ENCODE measurements at regions not wholly inside any gene's neighbourhood (a gene's known extent, or its start where the extent isn't known, plus 50 kb on each side); places are given as distances from the start of the nearest gene placed in this dataset.

DNA sequence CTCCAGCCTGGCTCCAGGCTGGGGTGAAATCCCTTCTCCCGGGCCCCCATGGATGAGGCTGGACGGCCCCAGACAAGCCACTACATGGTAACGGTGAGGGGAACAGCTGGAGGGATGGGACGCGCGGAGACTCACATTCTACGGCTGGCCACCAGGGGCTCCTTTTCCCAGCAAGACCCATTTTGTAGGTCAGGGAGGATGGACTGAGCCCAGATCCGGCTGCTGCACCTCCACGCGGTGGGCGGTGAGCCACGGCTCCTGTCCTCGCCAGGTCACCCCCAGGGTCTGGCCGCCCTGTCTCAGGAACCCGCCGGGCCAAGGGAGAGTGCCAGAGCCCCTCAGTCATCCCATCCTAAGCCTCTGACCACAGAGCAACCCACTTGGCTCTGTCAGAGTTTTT is 75.0 kb upstream of the ACTRT2 start:
- intact Hi-C loops (cut with micrococcal nuclease): no loop called here
- Mint-ChIP-seq H3K4me1 (ENCODE audit: low read depth) (no peaks in the 10 kb centered on the region), H3K9me3 (peaks cover 5% of the 10 kb centered on the region), H3K36me3 (ENCODE audit: low read depth) (no peaks in the 10 kb centered on the region), H3K27me3 (peaks cover 28% of the 10 kb centered on the region), H3K4me3 (no peak overlapping the region), H3K27ac (no peak overlapping the region)

DNA sequence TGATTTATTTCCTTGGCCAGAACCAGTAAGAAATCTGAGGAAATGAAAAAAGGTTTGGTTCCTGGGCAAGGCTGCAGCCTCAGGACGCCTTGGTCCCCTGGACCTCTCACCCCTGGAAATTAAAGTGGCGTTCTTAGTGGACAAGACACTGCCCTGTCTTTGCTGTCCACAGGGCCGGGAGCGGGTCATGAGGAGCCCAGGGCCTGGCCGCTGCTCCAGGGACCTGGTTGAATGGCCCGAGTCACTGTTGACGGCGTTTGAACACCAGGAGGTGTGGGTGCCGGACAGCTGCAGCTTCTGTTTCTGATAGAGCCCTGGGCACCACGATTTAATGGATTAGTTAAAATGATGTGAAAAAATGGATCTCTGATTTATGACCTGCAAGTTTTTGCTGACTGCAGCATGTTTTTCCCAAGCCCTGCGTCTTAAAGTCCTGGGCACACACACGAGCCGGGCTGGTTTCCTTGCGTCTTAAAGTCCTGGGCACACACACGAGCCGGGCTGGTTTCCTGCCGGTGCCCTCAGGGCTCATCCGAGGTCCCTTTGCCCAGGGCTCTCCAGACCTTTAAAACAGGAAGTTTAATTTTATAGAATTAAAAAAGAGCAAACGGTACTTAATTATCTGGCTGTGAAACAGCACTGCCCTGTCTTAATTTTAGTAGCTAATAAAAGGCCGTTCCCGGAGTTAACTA is 74.1 kb upstream of the ACTRT2 start:
- no peaks in the 10 kb centered on the region for H3K36me3 Mint-ChIP-seq (ENCODE audit: low read depth)
- H3K4me3 Mint-ChIP-seq: no peak overlapping the region
- no peaks in the 10 kb centered on the region for H3K9me3 Mint-ChIP-seq
- no peak overlapping the region for H3K27ac Mint-ChIP-seq
- H3K4me1 Mint-ChIP-seq (ENCODE audit: low read depth): peaks cover under 1% of the 10 kb centered on the region
- intact Hi-C loops (cut with micrococcal nuclease): no loop called here
- H3K27me3 Mint-ChIP-seq: peaks cover 33% of the 10 kb centered on the region

DNA sequence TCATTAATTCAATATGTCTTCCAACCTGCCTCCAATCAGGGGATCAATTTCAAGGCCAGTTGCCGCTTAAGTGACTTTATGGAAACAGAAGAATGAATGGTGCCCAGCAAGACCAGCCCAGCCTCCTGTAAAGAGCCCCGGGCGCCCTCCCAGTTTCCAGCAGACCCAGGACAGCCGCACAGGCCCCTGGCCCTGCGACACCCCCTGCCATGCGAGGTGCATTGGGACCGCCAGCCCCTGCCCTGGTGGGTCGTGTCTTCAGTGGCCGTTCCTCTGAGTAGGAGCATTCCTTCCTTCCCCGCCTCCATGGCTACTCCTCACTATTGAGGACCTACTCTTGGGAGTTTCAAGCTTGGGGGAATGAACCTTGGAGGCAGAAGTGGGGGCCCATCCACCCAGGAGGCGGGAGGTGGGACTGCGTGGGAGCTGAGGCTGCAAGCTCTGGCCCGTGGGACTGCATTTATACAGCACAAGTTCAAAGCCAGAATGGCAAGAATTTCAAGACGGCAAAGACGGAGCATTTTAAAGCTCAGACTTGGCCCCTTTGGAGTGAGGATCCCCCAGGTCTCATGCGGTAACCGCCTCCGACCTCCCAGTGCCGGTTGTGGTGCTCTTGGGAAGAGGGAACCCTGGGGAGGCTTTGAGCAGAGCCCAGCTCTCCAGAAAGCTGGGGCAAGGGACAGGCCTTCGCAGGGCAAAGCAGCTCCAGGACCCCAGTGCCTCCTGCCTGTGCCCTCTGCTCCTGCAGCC is 73.1 kb upstream of the ACTRT2 start:
- H3K27ac Mint-ChIP-seq: no peak overlapping the region
- peaks cover 36% of the 10 kb centered on the region for H3K27me3 Mint-ChIP-seq
- peaks cover 11% of the 10 kb centered on the region for H3K4me1 Mint-ChIP-seq (ENCODE audit: low read depth)
- peaks cover 9% of the 10 kb centered on the region for H3K9me3 Mint-ChIP-seq
- H3K4me3 Mint-ChIP-seq: no peak overlapping the region
- no peaks in the 10 kb centered on the region for H3K36me3 Mint-ChIP-seq (ENCODE audit: low read depth)
- intact Hi-C loops (cut with micrococcal nuclease): no loop called here

DNA sequence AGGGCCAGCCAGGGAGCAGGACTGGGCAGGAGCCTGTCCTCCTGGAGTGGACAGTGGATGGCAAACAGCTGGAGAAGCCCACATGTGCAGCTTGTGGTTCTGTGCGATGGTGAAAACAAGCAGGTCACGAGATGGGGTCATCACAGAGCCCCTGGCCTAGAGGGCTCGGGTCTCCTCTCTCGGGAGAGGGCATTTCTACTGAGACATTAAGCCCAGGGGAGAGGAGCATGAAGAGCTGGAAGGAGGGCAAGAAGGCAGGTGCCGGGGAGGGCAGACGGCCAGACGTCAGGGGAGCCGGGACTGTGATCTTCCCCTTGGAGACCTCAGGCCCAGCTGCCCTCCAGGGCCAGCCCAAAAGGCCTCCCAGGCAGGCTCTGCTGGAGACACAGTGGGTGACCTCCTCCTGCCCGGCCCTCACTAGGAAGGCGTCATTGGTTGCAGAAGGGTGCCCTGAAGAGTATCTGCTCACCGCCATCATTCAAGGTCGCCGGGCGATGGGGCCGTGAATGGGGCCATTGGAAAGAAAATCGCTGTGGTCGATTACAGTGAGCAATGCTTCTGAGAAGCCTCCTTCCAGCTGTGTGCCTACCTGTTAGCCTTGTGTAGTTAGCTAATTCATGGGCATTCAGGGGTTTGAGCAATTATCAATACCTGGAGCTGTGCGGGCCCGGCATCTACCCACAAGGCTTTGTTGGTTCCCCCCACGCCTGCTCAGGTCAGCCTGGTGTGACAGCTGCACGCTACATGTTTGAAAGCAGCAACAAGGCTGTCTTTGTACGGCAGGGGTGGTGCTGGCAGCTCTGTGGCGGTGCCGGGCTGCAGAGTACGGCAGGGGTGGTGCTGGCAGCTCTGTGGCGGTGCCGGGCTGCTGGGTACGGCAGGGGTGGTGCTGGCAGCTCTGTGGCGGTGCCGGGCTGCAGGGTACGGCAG is 72.3 kb upstream of the ACTRT2 start:
- Mint-ChIP-seq H3K27me3 (peaks cover 36% of the 10 kb centered on the region), H3K9me3 (peaks cover 18% of the 10 kb centered on the region), H3K4me3 (no peak overlapping the region), H3K4me1 (ENCODE audit: low read depth) (peaks cover 17% of the 10 kb centered on the region), H3K36me3 (ENCODE audit: low read depth) (peaks cover 1% of the 10 kb centered on the region), H3K27ac (no peak overlapping the region)
- intact Hi-C loops (cut with micrococcal nuclease): no loop called here

DNA sequence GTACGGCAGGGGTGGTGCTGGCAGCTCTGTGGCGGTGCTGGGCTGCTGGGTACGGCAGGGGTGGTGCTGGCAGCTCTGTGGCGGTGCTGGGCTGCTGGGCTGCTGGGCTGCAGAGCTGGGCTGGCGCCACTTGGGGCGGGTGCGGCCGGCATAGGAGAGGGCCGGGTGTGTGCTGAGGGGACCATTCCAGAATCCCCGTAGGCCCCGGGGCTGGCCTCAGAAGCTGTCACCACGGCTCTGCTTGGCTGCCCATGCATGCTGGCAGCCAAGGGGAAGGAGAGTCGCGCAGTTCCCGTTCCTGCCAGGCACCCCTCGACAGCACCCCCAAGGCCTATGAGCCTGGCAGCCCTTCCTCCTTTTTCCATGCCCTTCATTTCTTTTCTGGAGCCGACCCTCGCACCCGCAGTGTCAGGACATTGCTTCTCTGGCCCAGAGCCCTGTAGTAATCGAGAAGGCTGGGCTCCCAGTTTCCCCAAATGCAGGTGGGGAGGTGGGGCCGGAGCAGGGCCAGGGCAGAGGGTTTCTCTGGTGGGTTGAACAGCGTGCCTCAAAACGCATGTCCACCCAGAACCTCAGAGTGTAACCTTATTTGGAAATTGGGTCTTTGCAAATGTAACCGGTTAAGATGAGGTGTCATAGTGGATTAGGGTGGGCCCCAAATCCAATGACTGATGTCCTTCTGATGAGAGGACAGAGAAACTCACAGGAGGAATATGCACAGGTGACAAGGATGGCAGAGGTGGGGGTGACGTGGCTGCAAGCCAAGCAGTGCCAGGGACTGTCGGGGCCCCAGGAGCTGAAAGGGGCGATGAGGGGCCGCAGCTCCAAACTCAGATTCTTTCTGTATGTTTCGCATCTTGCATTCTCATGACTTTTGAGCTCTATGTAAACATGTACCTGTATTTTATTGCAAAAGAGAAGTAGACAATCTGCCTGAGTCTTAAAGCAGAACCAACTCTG is 71.0 kb upstream of the ACTRT2 start:
- Mint-ChIP-seq H3K36me3 (ENCODE audit: low read depth) (peaks cover 13% of the 10 kb centered on the region), H3K4me1 (ENCODE audit: low read depth) (peaks cover 25% of the 10 kb centered on the region), H3K4me3 (no peak overlapping the region), H3K27ac (no peak overlapping the region), H3K9me3 (peaks cover 30% of the 10 kb centered on the region), H3K27me3 (peaks cover 36% of the 10 kb centered on the region)
- intact Hi-C loops (cut with micrococcal nuclease): no loop called here

DNA sequence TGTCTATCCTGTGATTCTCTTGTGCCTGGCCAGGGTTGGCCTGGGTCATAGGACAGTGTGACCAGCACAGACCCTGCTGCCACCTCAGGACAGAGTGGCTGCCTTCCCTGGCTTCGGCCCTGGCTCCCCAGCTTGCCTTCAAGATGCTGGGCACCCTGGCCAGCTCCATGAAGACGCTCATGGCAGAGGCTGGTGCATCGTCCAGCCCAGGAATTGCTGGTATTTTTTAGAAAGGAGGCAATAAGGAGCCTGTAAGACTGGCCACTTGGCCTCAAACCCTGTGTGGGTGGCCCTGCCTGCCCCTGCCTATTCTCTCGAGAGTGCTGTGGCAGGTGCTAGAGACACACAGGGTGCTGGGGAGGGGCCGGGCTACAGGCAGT is 70.4 kb upstream of the ACTRT2 start:
- H3K4me1 Mint-ChIP-seq (ENCODE audit: low read depth): peaks cover 26% of the 10 kb centered on the region
- H3K27ac Mint-ChIP-seq: no peak overlapping the region
- intact Hi-C loops (cut with micrococcal nuclease): no loop called here
- H3K9me3 Mint-ChIP-seq: peaks cover 36% of the 10 kb centered on the region
- peaks cover 16% of the 10 kb centered on the region for H3K36me3 Mint-ChIP-seq (ENCODE audit: low read depth)
- H3K27me3 Mint-ChIP-seq: peaks cover 36% of the 10 kb centered on the region
- H3K4me3 Mint-ChIP-seq: no peak overlapping the region

DNA sequence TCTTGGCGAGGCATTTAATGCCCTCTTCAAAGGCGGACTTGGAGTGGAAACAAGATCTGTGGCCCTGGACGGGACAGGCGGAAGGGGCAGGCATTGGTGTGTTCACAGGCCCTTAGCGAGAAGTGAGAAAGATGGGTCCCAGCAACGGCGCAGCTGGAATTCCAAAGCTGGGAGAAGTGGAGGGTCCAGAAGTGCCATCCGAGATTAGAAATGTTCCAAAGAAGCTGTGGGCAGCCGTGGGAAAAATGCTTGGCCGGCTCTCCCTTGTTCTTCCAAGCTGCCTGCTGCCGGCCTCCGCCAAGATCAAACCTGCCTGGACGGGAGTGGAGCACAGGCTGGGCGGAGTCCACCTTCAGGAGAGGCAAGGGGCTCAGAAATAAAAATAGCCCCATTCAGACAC is 69.4 kb upstream of the ACTRT2 start:
- H3K4me1 Mint-ChIP-seq (ENCODE audit: low read depth): peaks cover 31% of the 10 kb centered on the region
- H3K27ac Mint-ChIP-seq: no peak overlapping the region
- intact Hi-C loops (cut with micrococcal nuclease): no loop called here
- peaks cover 45% of the 10 kb centered on the region for H3K9me3 Mint-ChIP-seq
- H3K36me3 Mint-ChIP-seq (ENCODE audit: low read depth): peaks cover 20% of the 10 kb centered on the region
- no peak overlapping the region for H3K4me3 Mint-ChIP-seq
- peaks cover 32% of the 10 kb centered on the region for H3K27me3 Mint-ChIP-seq

DNA sequence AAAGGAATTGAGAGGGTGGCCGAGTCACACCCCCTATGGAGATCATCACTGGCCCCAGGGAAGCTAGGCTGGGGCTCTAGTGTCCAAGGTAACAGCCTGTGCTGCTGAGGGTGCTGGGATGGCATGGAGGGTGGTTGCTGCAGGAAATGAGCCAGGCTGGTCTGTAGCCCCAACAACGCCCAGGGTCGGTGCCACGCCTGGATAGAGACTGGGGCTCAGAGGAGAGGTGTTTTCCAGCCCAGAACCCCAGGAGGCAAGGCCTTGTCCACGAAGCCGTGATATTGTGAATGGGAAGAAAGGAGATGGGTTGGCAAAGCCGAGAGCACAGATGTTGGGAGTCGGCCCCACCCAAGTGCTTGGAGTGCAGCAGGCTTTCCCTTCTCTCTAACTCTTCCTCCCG is 68.9 kb upstream of the ACTRT2 start:
- Mint-ChIP-seq H3K9me3 (peaks cover 48% of the 10 kb centered on the region), H3K4me1 (ENCODE audit: low read depth) (peaks cover 31% of the 10 kb centered on the region), H3K27me3 (peaks cover 26% of the 10 kb centered on the region), H3K4me3 (no peak overlapping the region), H3K36me3 (ENCODE audit: low read depth) (peaks cover 20% of the 10 kb centered on the region), H3K27ac (no peak overlapping the region)
- intact Hi-C loops (cut with micrococcal nuclease): no loop called here

DNA sequence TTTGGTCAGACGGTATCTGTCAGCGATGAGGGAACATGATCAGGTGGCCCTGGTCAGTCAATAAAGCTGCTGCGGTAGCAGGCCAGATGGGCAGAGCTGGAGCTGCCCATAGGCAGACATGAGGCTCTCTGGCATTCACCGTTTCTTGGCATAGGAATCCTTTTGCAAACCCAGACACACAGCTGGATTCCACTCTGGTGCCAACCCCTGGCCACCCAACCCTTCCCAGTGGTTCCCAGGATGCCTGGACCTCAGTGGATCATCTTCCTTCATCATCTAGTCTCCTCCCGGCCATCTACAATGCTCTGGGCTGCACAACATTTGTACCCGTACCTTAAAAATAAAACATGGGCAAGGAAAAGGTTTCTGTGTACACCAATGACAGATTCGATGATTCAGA is 68.3 kb upstream of the ACTRT2 start:
- Mint-ChIP-seq H3K4me3 (no peak overlapping the region), H3K9me3 (peaks cover 54% of the 10 kb centered on the region), H3K27me3 (peaks cover 25% of the 10 kb centered on the region), H3K27ac (no peak overlapping the region), H3K36me3 (ENCODE audit: low read depth) (peaks cover 20% of the 10 kb centered on the region), H3K4me1 (ENCODE audit: low read depth) (peaks cover 31% of the 10 kb centered on the region)
- intact Hi-C loops (cut with micrococcal nuclease): no loop called here

DNA sequence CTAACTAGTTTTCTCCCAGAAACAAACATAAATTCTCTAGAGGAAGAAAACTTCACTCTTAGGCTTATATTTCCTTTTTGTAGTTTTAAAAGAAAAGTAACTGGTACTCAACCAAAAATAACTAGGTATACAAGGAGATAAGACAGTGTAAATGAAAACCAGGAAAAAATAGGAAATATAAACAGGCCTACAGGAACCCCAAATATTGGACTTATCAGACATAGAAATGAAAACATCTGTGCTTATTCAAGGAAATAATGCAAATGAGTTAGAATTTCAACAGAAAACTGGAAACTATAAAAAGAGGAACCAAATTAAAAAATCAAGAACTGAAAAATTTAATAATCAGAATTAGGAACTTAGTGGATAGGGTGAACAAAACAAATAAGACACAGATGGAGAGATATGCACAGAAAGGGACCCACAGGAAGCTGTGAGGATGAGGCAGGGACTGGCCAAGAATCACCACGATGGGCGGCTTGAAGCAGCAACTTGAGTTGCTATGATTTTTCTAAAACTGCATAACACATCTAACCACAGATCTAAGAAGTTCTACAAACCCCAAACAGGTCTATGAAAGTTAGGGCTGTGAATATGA is 67.5 kb upstream of the ACTRT2 start:
- Mint-ChIP-seq H3K27me3 (peaks cover 17% of the 10 kb centered on the region), H3K36me3 (ENCODE audit: low read depth) (peaks cover 20% of the 10 kb centered on the region), H3K4me1 (ENCODE audit: low read depth) (peaks cover 31% of the 10 kb centered on the region), H3K27ac (no peak overlapping the region), H3K9me3 (peaks cover 59% of the 10 kb centered on the region), H3K4me3 (no peak overlapping the region)
- intact Hi-C loops (cut with micrococcal nuclease): loop anchor here (2.0 kb wide), 1 partner anchor 27 kb away; no protein-coding TSS in a partner anchor

DNA sequence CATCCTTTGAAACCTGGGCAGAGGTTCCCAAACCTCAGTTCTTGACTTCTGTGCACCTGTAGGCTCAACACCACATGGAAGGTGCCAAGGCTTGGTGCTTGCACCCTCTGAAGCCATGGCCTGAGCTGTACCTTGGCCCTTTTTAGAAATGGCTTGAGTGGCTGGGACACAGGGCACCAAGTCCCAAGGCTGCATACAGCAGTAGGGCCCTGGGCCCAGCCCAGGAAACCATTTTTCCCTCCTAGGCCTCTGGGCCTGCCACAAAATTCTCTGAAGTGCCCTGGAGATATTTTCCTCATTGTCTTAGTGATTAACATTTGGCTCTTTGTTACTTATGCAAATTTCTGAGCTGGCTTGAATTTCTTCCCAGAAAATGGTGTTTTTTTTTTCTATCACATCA is 65.6 kb upstream of the ACTRT2 start:
- Mint-ChIP-seq H3K4me1 (ENCODE audit: low read depth) (peaks cover 31% of the 10 kb centered on the region), H3K9me3 (peaks cover 69% of the 10 kb centered on the region), H3K36me3 (ENCODE audit: low read depth) (peaks cover 20% of the 10 kb centered on the region), H3K4me3 (no peak overlapping the region), H3K27me3 (peaks cover 15% of the 10 kb centered on the region), H3K27ac (no peak overlapping the region)
- intact Hi-C loops (cut with micrococcal nuclease): loop anchor here (2.0 kb wide), 1 partner anchor 29 kb away; no protein-coding TSS in a partner anchor

DNA sequence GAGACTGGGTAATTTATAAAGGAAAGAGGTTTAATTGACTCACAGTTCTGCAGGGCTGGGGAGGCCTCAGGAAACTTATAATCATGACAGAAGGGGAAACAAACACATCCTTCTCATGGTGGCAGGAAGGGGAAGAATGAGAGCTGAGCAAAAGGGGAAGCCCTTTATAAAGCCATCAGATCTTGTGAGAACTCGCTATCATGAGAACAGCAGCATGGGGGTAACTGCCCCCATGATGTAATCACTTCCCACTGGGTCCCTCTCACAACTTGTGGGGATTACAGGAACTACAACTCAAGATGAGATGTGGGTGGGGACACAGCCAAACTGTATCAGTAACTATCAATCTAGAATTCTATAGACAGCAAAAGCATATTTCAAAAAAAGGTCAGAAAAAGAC is 64.7 kb upstream of the ACTRT2 start:
- Mint-ChIP-seq H3K36me3 (ENCODE audit: low read depth) (peaks cover 20% of the 10 kb centered on the region), H3K4me3 (no peak overlapping the region), H3K27me3 (peaks cover 11% of the 10 kb centered on the region), H3K9me3 (peaks cover 69% of the 10 kb centered on the region), H3K27ac (no peak overlapping the region), H3K4me1 (ENCODE audit: low read depth) (peaks cover 31% of the 10 kb centered on the region)
- intact Hi-C loops (cut with micrococcal nuclease): no loop called here

DNA sequence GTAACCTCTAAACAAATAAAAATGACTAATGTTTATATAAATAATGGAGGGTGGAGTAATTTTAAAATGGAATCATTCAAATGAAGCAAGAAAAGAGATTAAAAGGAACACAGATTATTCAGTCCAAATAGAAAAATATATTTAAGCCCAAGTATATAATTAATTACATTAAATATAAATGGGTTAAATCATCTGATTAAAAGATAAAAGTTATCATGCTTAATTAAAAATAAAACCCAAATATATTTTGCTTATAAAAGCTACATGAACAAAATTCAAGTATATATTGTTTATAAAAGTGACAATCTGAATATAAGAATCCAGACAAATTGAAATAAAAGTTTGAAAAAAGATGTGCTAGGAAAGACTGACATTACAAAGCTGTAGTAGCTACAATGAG is 63.9 kb upstream of the ACTRT2 start:
- Mint-ChIP-seq H3K4me1 (ENCODE audit: low read depth) (peaks cover 29% of the 10 kb centered on the region), H3K27ac (no peak overlapping the region), H3K9me3 (peaks cover 68% of the 10 kb centered on the region), H3K4me3 (no peak overlapping the region), H3K36me3 (ENCODE audit: low read depth) (peaks cover 20% of the 10 kb centered on the region), H3K27me3 (peaks cover 3% of the 10 kb centered on the region)
- intact Hi-C loops (cut with micrococcal nuclease): no loop called here
